Tibial artery (tissue), 4 donors: ENCODE measurements at regions not wholly inside any gene's neighbourhood (a gene's known extent, or its start where the extent isn't known, plus 50 kb on each side); places are given as distances from the start of the nearest gene placed in this dataset.

ENCODE experiments used
- DNase-seq, 2 donors: peaks; one replicate each; pipeline ENCODE4 v3.0.0-alpha.2; 2019
- H3K27ac ChIP-seq, 2 donors: fragments of 200-600 bp; sonication (generic) in 1 of 2; 1 replicate in 1 of 2; 2 replicates in 1 of 2; pipeline ENCODE4 v1.5.1; 2018 to 2019; ENCODE audit warnings: mild to moderate bottlenecking in 1 of 2
- H3K27me3 ChIP-seq, 2 donors: fragments of 200-600 bp; sonication (generic) in 1 of 2; one replicate each; pipeline versions ENCODE4 v1.5.1 to v1.6.0; 2016 to 2019
- H3K36me3 ChIP-seq, 3 donors: fragments of 200-600 bp; sonication (generic) in 2 of 3; one replicate each; pipeline ENCODE4 v1.5.1; 2016 to 2019; ENCODE audit warnings: mild to moderate bottlenecking in 2 of 3
- H3K4me1 ChIP-seq, 4 donors: fragments of 200-600 bp; sonication (generic) in 2 of 4; 1 replicate in 3 of 4; 2 replicates in 1 of 4; pipeline ENCODE4 v1.5.1; 2016 to 2019
- H3K4me3 ChIP-seq, 2 donors: fragments of 200-600 bp; sonication (generic) in 1 of 2; 1 replicate in 1 of 2; 2 replicates in 1 of 2; pipeline ENCODE4 v1.5.1; 2018 to 2019; ENCODE audit warnings: mild to moderate bottlenecking in 2 of 2
- H3K9me3 ChIP-seq, 3 donors: fragments of 200-600 bp; sonication (generic) in 1 of 3; one replicate each; pipeline ENCODE4 v1.5.1; 2016 to 2019
- intact Hi-C: fragments of 100-400 bp; cut with DNase I; formaldehyde crosslinking; loops from one replicate; pipeline ENCODE4 v1.15.0; 2023; ENCODE audit warnings: low total_unique reads
- TF ChIP-seq, protein P1 (sequence below), 2 experiments: fragments of 200-600 bp in 1 of 2; fragments of 450-650 bp in 1 of 2; IDR thresholded peaks; one replicate each; pipeline ENCODE4 v1.5.1; 2017 to 2019; ENCODE audit warnings: antibody characterized with exemption in 2 of 2, mild to moderate bottlenecking in 1 of 2, moderate library complexity in 1 of 2

- no peak overlapping the region for H3K27ac ChIP-seq
- H3K27me3 ChIP-seq: no peaks in the 10 kb centered on the region
- no peaks in the 10 kb centered on the region for H3K4me1 ChIP-seq
- no peak for DNase-seq
- no peak overlapping the region for H3K4me3 ChIP-seq
- TF ChIP-seq, protein P1, sequence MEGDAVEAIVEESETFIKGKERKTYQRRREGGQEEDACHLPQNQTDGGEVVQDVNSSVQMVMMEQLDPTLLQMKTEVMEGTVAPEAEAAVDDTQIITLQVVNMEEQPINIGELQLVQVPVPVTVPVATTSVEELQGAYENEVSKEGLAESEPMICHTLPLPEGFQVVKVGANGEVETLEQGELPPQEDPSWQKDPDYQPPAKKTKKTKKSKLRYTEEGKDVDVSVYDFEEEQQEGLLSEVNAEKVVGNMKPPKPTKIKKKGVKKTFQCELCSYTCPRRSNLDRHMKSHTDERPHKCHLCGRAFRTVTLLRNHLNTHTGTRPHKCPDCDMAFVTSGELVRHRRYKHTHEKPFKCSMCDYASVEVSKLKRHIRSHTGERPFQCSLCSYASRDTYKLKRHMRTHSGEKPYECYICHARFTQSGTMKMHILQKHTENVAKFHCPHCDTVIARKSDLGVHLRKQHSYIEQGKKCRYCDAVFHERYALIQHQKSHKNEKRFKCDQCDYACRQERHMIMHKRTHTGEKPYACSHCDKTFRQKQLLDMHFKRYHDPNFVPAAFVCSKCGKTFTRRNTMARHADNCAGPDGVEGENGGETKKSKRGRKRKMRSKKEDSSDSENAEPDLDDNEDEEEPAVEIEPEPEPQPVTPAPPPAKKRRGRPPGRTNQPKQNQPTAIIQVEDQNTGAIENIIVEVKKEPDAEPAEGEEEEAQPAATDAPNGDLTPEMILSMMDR (IDR thresholded peaks at IDR 0.05): no peak
- H3K36me3 ChIP-seq: no peaks in the 10 kb centered on the region
- H3K9me3 ChIP-seq: no peaks in the 10 kb centered on the region
- intact Hi-C loops: no loop called here
These were observed 523.6 kb downstream of the PID1 start for GRCh38 chr2:228747483-228747882.

- TF ChIP-seq, protein P1 (IDR thresholded peaks at IDR 0.05): no peak
- H3K27me3 ChIP-seq: no peaks in the 10 kb centered on the region
- H3K4me3 ChIP-seq: no peak overlapping the region
- no peaks in the 10 kb centered on the region for H3K4me1 ChIP-seq
- no peak overlapping the region for H3K27ac ChIP-seq
- DNase-seq: no peak
- no peaks in the 10 kb centered on the region for H3K9me3 ChIP-seq
- intact Hi-C loops: no loop called here
- H3K36me3 ChIP-seq: no peaks in the 10 kb centered on the region
These were observed 532.3 kb downstream of the PID1 start for GRCh38 chr2:228738671-228739380.

DNA sequence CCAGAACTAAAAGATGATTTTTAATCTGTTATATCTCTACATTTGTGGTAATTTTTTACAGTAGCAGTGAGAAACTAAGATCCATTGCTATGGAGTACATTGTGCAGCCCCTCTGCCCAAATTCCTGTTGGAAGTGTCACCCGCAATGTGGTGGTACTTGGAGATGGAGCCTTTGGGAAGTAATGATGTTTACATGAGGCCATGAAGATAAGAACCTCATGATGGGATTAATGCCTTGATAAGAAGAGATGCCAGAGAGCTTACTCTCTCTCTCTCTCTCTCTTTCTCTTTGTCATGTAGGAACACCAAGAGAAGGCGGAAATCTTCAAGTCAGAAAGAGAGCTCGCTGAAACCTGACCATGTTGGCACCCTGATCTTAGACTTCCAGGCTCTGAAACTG lies 535.4 kb downstream of the PID1 start:
- H3K9me3 ChIP-seq: no peaks in the 10 kb centered on the region
- H3K36me3 ChIP-seq: no peaks in the 10 kb centered on the region
- H3K27me3 ChIP-seq: no peaks in the 10 kb centered on the region
- intact Hi-C loops: no loop called here
- H3K4me3 ChIP-seq: no peak overlapping the region
- TF ChIP-seq, protein P1 (IDR thresholded peaks at IDR 0.05): no peak
- H3K27ac ChIP-seq: no peak overlapping the region
- DNase-seq: no peak
- peaks cover 0 to 12% (median 0%) of the 10 kb centered on the region in 4 donors for H3K4me1 ChIP-seq

DNA sequence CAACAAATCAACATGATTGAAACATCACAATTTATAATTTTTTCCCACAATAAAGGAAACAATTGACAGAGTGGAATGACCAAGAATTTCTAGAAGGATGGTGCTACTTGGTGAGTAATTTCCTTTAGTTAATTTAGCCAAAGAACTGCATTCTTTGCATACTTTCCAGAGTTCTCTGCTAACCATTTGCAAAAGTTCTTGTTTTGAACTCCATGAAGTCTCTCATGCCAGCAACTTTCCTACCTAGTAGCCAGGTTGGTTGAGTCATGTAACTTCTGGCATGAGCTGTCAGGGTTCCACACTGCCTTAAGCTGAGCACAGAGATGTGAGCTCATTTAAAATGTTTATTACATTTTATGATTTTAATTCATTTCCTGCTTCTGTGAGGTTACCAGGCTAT lies 539.6 kb downstream of the PID1 start:
- intact Hi-C loops: no loop called here

GRCh38 chr2:228728961-228729360 lies 542.1 kb downstream of the PID1 start:
- Histone ChIP-seq H3K27me3 (no peaks in the 10 kb centered on the region), H3K4me3 (no peak overlapping the region), H3K4me1 (peaks cover 0 to 12% (median 0%) of the 10 kb centered on the region in 4 donors), H3K9me3 (no peaks in the 10 kb centered on the region), H3K36me3 (no peaks in the 10 kb centered on the region), H3K27ac (no peak overlapping the region)
- DNase-seq: no peak
- TF ChIP-seq, protein P1 (IDR thresholded peaks at IDR 0.05): no peak
- intact Hi-C loops: no loop called here

More for the DNA sequence above, 539.6 kb downstream of the PID1 start:
- Histone ChIP-seq H3K4me3 (no peak overlapping the region), H3K4me1 (peaks cover 0 to 12% (median 0%) of the 10 kb centered on the region in 4 donors), H3K36me3 (no peaks in the 10 kb centered on the region), H3K9me3 (no peaks in the 10 kb centered on the region), H3K27me3 (no peaks in the 10 kb centered on the region), H3K27ac (no peak overlapping the region)
- DNase-seq: peak; percentile 33 to 53
- TF ChIP-seq, protein P1 (IDR thresholded peaks at IDR 0.05): no peak
